Lung (tissue), 11 donors: ENCODE measurements at regions not wholly inside any gene's neighbourhood (a gene's known extent, or its start where the extent isn't known, plus 50 kb on each side); places are given as distances from the start of the nearest gene placed in this dataset.

Experiments
- ATAC-seq: fragments of 200-7000 bp; cut with Tn5 transposase; one replicate; pipeline ENCODE4 v1.9.1; 2020; ENCODE audit warnings: moderate number of reproducible peaks; ENCODE audit not compliant: insufficient read depth, low FRiP score
- DNase-seq, 3 donors: peaks; one replicate each; pipeline ENCODE4 v3.0.0-alpha.2; 2013 to 2017
- H3K27ac ChIP-seq, 2 donors: one replicate each; pipeline ENCODE4 v1.5.1; 2013; ENCODE audit warnings: mild to moderate bottlenecking in 2 of 2, moderate library complexity in 2 of 2, control low read depth in 1 of 2, inconsistent platforms in 1 of 2, low read depth in 1 of 2, low read length in 1 of 2
- H3K27me3 ChIP-seq, 3 donors: one replicate each; pipeline ENCODE4 v1.5.1; 2013; ENCODE audit warnings: low read length in 2 of 3; ENCODE audit not compliant: control insufficient read depth in 3 of 3, insufficient read depth in 3 of 3
- H3K36me3 ChIP-seq, 4 donors: one replicate each; pipeline ENCODE4 v1.5.1; 2013; ENCODE audit warnings: low read length in 4 of 4, mild to moderate bottlenecking in 1 of 4, moderate library complexity in 1 of 4; ENCODE audit not compliant: control insufficient read depth in 4 of 4, insufficient read depth in 4 of 4
- H3K4me1 ChIP-seq, 5 donors: one replicate each; pipeline ENCODE4 v1.5.1; 2013; ENCODE audit warnings: low read length in 5 of 5, mild to moderate bottlenecking in 2 of 5, moderate library complexity in 1 of 5; ENCODE audit not compliant: control insufficient read depth in 5 of 5, insufficient read depth in 5 of 5
- H3K4me3 ChIP-seq: one replicate; pipeline ENCODE4 v1.5.1; 2013; ENCODE audit warnings: mild to moderate bottlenecking, control low read depth, moderate library complexity
- H3K9ac ChIP-seq, 2 donors: one replicate each; pipeline ENCODE4 v1.5.1; 2013; ENCODE audit warnings: low read length in 2 of 2, control low read depth in 1 of 2; ENCODE audit not compliant: insufficient read depth in 1 of 2
- H3K9me3 ChIP-seq, 4 donors: one replicate each; pipeline ENCODE4 v1.5.1; 2013; ENCODE audit warnings: low read length in 3 of 4, mild to moderate bottlenecking in 1 of 4, moderate library complexity in 1 of 4; ENCODE audit not compliant: control insufficient read depth in 4 of 4, insufficient read depth in 3 of 4
- WGBS, 2 donors: extraction: QIAGEN DNeasy Blood & Tissue Kit; methylation state at CpG; one replicate each; pipeline ENCODE4 v1.1.7; 2013; 5-methylcytosine and 5-hydroxymethylcytosine counted together
- TF ChIP-seq, protein P1 (sequence below): IDR thresholded peaks from 2 replicates; pipeline ENCODE4 v1.5.1; 2012; ENCODE audit warnings: mild to moderate bottlenecking; ENCODE audit errors: control extremely low read depth, extremely low read depth
- donor health status: control.
- donor health status: control.
- donor health status: Bipolar disorder and iron deficiency.
- donor health status: healthy.
- donor health status: DM: yes; HTN: yes; CAD: no.

- H3K36me3 ChIP-seq = no peaks in the 10 kb centered on the region
- H3K9ac ChIP-seq = no peak overlapping the region
- H3K27me3 ChIP-seq = no peaks in the 10 kb centered on the region
- ATAC-seq (no peak), DNase-seq (no peak)
- 65 to 78% methylated on average over 3 of the region's 3 CpGs for WGBS, 2 donors
- no peak overlapping the region for H3K27ac ChIP-seq
- TF ChIP-seq, protein P1, sequence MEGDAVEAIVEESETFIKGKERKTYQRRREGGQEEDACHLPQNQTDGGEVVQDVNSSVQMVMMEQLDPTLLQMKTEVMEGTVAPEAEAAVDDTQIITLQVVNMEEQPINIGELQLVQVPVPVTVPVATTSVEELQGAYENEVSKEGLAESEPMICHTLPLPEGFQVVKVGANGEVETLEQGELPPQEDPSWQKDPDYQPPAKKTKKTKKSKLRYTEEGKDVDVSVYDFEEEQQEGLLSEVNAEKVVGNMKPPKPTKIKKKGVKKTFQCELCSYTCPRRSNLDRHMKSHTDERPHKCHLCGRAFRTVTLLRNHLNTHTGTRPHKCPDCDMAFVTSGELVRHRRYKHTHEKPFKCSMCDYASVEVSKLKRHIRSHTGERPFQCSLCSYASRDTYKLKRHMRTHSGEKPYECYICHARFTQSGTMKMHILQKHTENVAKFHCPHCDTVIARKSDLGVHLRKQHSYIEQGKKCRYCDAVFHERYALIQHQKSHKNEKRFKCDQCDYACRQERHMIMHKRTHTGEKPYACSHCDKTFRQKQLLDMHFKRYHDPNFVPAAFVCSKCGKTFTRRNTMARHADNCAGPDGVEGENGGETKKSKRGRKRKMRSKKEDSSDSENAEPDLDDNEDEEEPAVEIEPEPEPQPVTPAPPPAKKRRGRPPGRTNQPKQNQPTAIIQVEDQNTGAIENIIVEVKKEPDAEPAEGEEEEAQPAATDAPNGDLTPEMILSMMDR = no peak
- no peaks in the 10 kb centered on the region for H3K4me1 ChIP-seq
- peaks cover 0 to 2% (median 0%) of the 10 kb centered on the region in 4 donors for H3K9me3 ChIP-seq
- H3K4me3 ChIP-seq = no peak overlapping the region
Observed at GRCh38 chr13:30047154-30047874, 196.9 kb upstream of the UBL3 start.

DNA sequence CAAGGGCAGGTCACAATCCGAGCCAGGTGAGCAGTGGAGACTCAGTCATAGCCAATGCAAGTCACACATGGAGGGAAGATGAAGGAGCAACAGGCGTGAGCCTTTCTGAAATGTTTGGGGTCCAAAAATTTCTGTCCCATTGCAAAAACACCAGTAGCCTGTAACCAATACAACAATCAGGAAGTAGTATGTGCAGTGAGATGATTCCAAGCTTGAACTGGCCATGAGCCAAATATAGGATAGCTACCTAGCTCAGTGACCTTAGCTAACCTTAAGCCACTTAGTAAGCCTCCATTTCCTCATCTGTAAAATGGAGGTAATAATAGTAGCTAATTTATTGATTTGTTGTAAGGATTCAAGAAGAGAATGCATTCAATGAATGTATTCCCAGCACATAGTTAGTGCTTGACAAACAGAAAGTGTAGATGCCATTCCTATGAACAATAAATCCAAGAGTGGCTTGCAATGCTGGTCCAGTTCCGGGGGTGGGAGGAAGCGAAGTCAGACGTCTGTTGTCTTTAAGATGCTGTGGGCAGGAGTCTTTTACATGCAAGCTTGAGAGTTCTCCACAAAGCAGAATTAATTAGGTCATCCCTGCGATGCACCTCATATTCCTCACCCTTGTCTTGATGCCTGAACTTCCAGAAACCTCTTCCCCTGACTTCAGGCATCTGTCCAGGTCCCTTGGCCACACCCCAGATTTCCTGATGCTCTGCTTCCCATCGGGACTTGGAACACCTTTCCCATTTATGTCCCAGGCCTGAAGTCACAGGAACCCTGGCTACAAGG, 195.7 kb upstream of the UBL3 start:
- no peaks in the 10 kb centered on the region for H3K4me1 ChIP-seq
- no peaks in the 10 kb centered on the region for H3K36me3 ChIP-seq
- no peak overlapping the region for H3K27ac ChIP-seq
- DNase-seq (no peak), ATAC-seq (no peak)
- no peak overlapping the region for H3K9ac ChIP-seq
- TF ChIP-seq, protein P1 = no peak
- H3K27me3 ChIP-seq = no peaks in the 10 kb centered on the region
- WGBS, 2 donors = 73 to 87% methylated on average over 7 of the region's 7 CpGs
- H3K9me3 ChIP-seq = peaks cover 0 to 2% (median 0%) of the 10 kb centered on the region in 4 donors
- H3K4me3 ChIP-seq = no peak overlapping the region

DNA sequence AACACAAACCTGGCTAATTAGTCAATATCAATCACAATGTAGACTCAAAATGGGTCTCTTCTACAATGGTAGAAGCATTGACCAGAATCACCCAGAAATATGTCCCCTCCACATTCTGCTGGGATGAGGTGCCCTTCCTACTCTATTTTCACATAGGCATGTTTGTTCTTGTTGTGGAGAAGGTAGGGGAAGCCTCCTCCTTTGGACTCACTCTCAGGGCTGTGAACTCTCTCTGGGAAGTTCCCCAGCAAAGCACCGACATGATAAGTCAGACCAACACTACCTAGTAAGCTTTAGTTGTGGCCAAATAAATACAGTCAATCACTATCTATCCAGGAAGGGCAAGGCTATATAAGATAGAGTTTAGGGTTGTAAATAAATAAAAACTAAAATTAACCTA, 194.5 kb upstream of the UBL3 start:
- Histone ChIP-seq H3K4me1 (no peaks in the 10 kb centered on the region), H3K9ac (no peak overlapping the region), H3K27ac (no peak overlapping the region), H3K36me3 (no peaks in the 10 kb centered on the region), H3K27me3 (no peaks in the 10 kb centered on the region), H3K4me3 (no peak overlapping the region), H3K9me3 (peaks cover 0 to 2% (median 0%) of the 10 kb centered on the region in 4 donors)
- DNase-seq (no peak), ATAC-seq (no peak)
- TF ChIP-seq, protein P1 = no peak
- 90 to 93% methylated on average over 1 of the region's 1 CpG for WGBS, 2 donors
